Nucleus accumbens (tissue), 56 donors: ENCODE measurements at regions not wholly inside any gene's neighbourhood (a gene's known extent, or its start where the extent isn't known, plus 50 kb on each side); places are given as distances from the start of the nearest gene placed in this dataset.
"Not testable (repeated sequence)": the region's sequence is repeated elsewhere in the genome, so short reads cannot be mapped to it uniquely, and the experiment has no call there.

ENCODE experiments used
- DNase-seq, 56 donors: peaks; one replicate each; lab custom pipeline; 2025; lab: John Stamatoyannopoulos, UW

DNA sequence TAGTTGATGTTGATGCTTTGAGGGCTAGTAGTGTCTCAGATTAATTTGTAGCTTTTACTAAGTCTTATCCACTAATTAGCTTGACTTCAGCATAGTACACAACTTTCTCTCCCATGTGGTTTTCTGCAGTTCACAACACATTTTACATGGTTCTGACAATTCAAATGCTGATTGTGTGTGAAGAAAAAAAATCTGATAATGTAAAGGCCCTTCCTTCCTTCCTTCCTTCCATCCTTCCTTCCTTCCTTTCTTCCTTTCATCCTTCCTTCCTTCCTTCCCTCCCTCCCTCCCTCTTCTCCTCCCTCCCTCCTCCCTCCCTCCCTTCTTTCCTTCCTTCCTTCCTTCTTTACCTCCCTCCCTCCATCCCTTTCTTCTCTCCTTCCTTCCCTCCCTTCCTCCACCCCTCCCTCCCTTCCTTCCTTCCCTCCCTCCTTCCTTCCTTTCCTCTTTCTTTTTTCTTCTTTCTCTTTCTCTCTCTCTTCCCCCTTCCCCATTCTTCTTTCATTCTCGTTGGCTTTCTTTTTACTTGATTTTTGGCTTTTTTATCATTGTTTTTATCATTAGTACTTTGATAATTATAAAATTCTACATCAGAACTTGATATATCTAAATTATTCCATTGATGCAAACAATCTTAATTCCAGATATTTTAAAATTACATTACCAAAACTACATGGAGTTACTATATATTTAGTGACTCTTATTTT, 1415.6 kb downstream of the LRFN5 start:
- no peak for DNase-seq

GRCh38 chr14:43019826-43020225, 1413.2 kb downstream of the LRFN5 start:
- DNase-seq, result no peak

- DNase-seq, result no peak
Measured at GRCh38 chr14:43014338-43014737, 1407.7 kb downstream of the LRFN5 start.

GRCh38 chr14:43012817-43013216, 1406.1 kb downstream of the LRFN5 start:
- no peak for DNase-seq

DNA sequence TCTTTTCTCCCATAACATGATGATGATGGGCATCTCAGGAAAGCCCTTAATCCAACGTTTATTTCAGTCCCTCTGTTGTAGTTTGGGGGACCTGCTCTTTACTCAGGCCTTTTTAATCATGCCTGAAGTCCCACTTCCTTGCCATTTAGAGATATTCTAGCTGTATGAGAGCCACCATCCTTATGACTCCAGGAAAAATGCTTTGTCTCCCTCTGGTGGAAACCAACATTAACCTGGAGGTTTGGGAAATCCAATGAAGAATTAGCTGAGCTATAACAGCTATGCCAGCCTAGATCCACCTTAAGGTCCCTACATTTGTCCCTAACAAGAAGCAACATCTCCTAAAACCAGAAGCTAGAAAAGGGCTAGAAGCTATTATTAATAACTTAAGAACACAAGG, 1399.1 kb downstream of the LRFN5 start:
- DNase-seq, result no peak

DNA sequence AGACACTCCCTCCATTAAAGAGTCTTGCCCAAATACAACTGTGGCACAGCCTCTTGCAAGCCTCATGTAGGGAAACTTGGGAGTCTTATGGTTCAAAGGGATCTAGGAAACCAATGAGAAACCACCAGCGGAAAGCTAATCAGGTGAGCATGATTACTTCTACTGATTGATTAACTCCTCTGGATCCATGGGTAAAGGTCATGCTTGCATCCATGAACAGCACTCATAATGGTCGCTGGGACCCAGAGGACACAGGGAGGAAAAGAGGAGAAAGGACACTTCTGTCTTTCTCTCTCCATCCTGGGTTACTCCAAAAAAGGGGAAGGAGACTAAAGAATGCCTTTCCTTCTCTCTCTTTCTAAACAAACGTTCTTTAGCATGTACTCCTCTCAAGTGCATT, 1397.2 kb downstream of the LRFN5 start:
- DNase-seq, result no peak

- DNase-seq, result no peak
Measured at GRCh38 chr14:43001731-43002130, 1395.1 kb downstream of the LRFN5 start.

GRCh38 chr14:42994051-42994736, 1387.5 kb downstream of the LRFN5 start:
- no peak for DNase-seq

DNA sequence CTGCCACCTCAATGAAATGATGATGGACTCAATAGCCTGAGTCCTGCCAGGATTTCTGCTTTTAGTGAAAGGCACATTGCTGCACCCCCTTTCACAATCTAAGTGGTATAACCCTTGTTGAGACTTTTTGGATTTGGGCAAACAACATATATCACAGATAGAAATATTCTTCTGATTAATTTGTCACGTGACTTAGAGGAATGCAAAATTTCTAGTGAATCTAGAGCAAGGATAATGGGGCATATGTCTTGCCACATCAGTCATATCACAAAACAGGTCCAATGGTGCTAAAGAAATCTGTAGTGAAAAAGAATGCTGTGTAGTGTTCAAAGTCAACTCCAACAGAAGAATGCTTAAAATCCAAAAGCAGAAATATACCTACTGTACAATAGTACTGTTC, 1386.3 kb downstream of the LRFN5 start:
- DNase-seq, result no peak

DNA sequence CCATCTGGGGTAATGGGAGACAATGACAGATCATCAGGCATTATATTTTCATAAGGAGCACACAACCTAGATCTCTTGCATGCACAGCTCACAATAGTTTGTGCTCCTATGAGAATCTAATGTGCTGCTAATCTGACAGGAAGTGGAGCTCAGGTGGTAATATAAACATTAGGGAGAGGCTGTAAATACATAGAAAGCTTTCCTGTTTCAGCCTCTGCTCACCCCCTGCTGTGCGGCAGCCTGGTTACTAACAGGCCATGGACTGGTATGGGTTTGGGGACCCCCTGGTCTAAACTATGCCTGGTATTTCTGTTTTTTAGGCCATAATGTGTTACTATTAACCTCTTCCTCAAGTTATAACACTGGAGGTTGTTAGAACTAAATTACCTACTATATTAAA, 1373.7 kb downstream of the LRFN5 start:
- DNase-seq, result no peak

DNA sequence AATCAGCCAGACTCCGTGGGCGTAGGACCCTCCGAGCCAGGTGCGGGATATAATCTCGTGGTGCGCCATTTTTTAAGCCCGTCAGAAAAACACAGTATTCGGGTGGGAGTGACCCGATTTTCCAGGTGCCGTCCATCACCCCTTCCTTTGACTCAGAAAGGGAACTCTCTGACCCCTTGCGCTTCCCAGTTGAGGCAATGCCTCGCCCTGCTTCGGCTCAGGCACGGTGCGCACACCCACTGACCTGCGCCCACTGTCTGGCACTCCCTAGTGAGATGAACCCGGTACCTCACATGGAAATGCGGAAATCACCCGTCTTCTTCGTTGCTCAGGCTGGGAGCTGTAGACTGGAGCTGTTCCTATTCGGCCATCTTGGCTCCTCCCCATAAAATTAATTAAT, 1366.5 kb downstream of the LRFN5 start:
- DNase-seq, result not testable (repeated sequence)

DNA sequence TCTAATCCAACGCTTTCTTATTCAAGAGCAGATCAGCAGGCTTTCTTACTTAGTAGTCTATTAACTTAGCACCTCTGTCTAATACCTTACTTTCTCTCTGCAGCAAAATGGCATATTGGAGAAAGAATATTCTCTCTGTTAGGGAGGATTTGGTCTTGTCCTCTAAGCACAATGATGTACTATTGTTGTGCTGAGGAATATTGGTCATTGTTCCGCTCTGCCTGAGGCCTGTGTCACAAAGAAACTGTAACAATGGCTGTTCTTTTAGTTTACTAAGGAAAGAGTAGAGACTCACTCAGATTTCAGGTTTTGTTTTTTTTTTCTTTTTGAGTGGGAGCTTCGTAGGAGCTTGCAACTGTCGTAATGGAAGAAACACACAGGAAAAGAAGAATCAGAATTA, 1358.8 kb downstream of the LRFN5 start:
- DNase-seq, result peak in 4 of 56 donors; percentile 1 to 7 (median 2)

DNA sequence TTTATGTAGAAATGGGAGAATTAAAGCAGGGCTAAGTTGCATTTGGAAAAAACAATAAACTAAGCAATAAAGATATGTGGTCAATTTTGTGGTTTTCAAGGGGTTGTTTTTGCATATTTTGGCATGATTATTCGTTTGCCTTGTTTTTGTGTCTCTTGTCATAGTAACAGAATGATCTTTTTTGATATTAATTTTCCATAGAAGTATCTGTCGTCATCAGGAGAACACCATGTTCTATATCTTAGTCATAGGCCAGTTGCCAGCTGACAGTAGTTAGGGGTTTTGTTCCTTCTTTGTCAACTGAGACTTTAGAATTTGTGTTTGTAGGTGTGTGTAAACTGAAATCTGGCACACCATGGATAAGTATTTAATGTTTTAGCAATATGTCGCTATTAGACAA, 1354.8 kb downstream of the LRFN5 start:
- DNase-seq, result no peak

GRCh38 chr14:42950363-42950762, 1343.7 kb downstream of the LRFN5 start:
- no peak for DNase-seq

DNA sequence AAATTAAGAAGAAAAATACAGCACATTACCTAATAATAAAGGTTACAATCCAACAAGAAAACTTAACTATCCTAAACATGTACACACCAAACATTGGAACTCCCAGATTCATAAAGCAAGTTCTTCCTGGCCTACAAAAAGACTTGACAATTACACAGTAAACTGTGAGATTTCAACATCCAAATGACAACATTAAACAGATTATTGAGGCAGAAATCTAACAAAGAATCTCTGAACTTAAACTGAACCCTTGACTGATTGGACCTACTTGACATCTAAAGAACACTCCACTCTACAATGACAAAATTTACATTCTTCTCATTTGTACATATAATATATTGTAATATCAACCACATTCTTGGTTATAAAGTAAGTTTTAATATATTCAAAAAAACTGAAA, 1341.3 kb downstream of the LRFN5 start:
- no peak for DNase-seq

GRCh38 chr14:42944284-42944683, 1337.6 kb downstream of the LRFN5 start:
- no peak for DNase-seq

DNA sequence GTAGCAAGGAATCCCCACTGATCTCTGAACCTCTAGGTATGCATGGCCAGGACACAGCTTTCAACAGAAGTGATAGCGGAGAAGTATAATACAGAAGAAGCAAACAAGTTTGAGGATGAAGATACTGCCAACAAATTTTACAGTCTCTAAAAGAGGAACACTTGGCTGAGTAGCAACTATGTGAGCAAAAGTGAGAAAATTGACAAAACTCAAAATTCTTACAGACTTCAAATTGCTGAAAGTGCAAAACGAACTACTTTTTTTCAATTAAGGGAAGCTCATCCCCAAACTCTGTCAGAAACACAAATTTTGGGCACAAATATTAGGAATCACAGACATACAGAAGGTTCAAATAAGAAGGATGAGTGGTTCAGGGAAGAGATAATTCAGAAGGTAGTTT, 1324.6 kb downstream of the LRFN5 start:
- DNase-seq, result no peak

DNA sequence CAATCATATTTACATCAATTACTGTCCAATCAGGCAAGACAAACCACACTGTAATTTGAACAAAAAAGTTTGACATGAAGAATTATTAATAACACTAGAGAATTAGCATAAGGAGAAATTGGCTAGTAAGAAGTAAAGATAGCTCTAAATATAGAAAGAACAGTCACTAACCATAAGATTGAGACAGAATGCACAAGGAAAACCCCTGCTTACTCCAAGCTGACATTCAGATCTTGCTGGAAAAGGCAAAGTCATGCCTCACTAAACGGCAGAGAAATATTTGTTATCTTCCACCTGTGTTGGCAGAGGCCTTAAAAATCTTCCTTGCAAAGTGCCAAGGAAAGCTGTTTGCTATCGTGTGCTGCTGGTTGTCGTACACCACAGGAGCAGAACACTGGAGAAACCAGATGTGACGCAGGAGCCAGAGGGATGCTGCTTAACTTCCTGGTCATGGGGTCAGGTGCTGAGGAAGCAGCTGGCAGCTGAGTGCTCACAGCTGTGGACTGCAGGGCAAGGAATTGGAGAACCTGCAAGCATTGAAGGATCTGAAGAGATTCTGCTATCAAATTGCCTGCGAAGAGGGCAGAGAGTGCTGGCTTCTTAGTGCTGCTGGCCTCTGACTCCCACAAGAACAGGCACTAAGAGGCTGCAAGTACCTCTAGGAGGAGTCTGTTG, 1323.3 kb downstream of the LRFN5 start:
- DNase-seq, result no peak

DNA sequence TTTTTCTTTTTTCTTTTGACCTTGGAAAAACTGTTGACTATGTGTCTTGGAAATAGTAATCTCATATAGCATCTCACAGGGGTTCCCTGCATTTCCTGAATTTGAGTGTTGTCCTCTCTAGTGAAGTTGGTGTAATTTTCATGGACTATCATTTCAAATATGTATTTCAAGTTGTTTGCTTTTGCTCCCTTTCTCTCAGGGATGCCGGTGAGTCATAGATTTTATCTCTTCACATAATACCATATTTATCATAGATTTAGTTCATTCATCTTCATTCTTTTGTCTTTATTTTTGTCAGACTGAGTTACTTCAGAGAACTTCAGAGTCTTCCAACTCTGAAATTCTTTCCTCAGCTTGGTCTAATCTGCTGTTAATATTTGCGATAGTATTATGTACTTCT, 1320.6 kb downstream of the LRFN5 start:
- no peak for DNase-seq

- DNase-seq, result no peak
Measured at GRCh38 chr14:42921901-42922300, 1315.2 kb downstream of the LRFN5 start.

DNA sequence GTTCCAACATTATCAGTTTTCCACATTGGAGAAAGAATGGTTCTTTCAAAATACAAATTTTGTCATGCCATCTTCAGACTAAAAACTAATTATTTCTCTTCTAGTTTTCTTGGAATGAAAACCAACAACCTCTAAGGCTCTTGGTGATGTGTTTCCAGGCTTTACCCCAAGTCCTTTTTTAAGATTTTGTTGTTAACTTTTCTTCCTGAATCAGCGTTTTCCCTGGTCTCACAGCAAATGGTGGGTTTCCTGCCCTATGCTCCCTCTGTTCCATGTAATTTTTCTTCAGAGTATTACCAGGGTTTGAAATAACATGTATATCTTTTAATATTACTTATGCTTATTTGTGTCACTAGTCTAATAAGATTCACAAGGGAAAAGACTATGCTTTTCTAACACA, 1311.9 kb downstream of the LRFN5 start:
- DNase-seq, result no peak

DNA sequence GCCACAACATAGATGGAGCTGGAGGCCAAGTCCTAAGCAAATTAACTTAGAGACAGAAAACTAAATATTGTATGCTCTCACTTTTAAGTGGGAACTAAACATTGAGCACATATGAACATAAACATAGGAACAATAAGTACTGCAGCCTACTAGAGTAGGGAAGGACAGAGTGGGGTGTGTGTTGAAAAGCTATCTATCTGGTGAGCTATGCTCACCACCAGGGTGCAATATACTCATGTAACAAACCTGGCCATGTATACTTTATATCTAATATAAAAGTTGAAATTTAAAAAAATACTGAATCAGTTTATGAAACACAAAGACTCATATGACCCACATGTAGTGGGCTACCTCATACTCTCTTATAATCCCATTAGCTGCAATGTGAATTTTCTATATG, 1305.0 kb downstream of the LRFN5 start:
- DNase-seq, result no peak
